SK-N-MC (cell line): ENCODE measurements at regions not wholly inside any gene's neighbourhood (a gene's known extent, or its start where the extent isn't known, plus 50 kb on each side); places are given as distances from the start of the nearest gene placed in this dataset.

Source experiments
- EZH2 ChIP-seq: fragments of 200-600 bp; sonication (generic); IDR thresholded peaks from one replicate; pipeline ENCODE4 v1.6.1; 2017; ENCODE audit warnings: antibody characterized with exemption
- FOXP2 ChIP-seq: optimal IDR thresholded peaks from 2 replicates; pipeline ENCODE3; 2011; ENCODE audit warnings: mild to moderate bottlenecking, moderate library complexity; ENCODE audit not compliant: insufficient read depth; ENCODE audit errors: extremely low read length, control extremely low read depth
- POLR2AphosphoS5 ChIP-seq: IDR thresholded peaks from 2 replicates; pipeline ENCODE4 v1.6.1; 2012; ENCODE audit warnings: mild to moderate bottlenecking, low read depth, low read length, borderline replicate concordance

DNA sequence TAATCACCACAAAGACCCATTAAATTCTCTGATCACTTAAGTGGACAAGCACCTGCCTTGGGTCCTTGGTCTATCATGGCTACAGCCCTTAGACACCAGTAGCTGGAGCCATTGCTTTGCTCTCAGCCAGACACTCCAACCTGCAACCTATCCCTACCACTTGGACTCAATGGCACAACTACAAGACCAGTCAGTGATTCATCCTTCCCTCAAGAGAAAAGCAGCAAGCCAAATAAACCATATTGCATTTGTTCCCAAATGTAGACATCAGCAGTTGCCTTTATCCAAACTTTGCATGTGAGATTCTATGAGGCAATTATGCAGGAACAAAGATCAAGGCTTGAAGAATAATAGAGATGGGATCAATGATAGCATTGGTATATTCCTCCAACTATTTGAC is 263.4 kb downstream of the HHIPL2 start:
- TF ChIP-seq EZH2, result no peak
- TF ChIP-seq POLR2AphosphoS5, result no peak
- no peak for TF ChIP-seq FOXP2
